ENCODE measurements at regions not wholly inside any gene's neighbourhood (a gene's known extent, or its start where the extent isn't known, plus 50 kb on each side); places are given as distances from the start of the nearest gene placed in this dataset.

- no peak overlapping the region for H3K27ac Mint-ChIP-seq (ENCODE audit: unreplicated experiment)
- no peaks in the 10 kb centered on the region for H3K4me1 Mint-ChIP-seq
- H3K4me3 Mint-ChIP-seq = no peak overlapping the region
- no peaks in the 10 kb centered on the region for H3K27me3 Mint-ChIP-seq (ENCODE audit: low read depth)
- no peaks in the 10 kb centered on the region for H3K36me3 Mint-ChIP-seq (ENCODE audit: low read depth)
- no peaks in the 10 kb centered on the region for H3K9me3 Mint-ChIP-seq
- DNase-seq (ENCODE audit: low read depth, low spot score) = no peak
- TF ChIP-seq CTCF (conservative IDR thresholded peaks at IDR 0.05) = no peak
Observed at GRCh38 chr5:127133071-127133470, 59.8 kb upstream of the C5orf63 start.

- H3K27ac Mint-ChIP-seq (ENCODE audit: unreplicated experiment) = no peak overlapping the region
- TF ChIP-seq CTCF (conservative IDR thresholded peaks at IDR 0.05) = no peak
- no peaks in the 10 kb centered on the region for H3K4me1 Mint-ChIP-seq
- H3K9me3 Mint-ChIP-seq = no peaks in the 10 kb centered on the region
- no peak for DNase-seq (ENCODE audit: low read depth, low spot score)
- H3K36me3 Mint-ChIP-seq (ENCODE audit: low read depth) = no peaks in the 10 kb centered on the region
- H3K4me3 Mint-ChIP-seq = no peak overlapping the region
- no peaks in the 10 kb centered on the region for H3K27me3 Mint-ChIP-seq (ENCODE audit: low read depth)
Observed at GRCh38 chr5:127136908-127137307, 63.6 kb upstream of the C5orf63 start.

GRCh38 chr5:127143722-127144121, 70.4 kb upstream of the C5orf63 start:
- H3K4me3 Mint-ChIP-seq = no peak overlapping the region
- H3K9me3 Mint-ChIP-seq = peaks cover 4% of the 10 kb centered on the region
- no peak for TF ChIP-seq CTCF (conservative IDR thresholded peaks at IDR 0.05)
- H3K36me3 Mint-ChIP-seq (ENCODE audit: low read depth) = no peaks in the 10 kb centered on the region
- H3K27ac Mint-ChIP-seq (ENCODE audit: unreplicated experiment) = no peak overlapping the region
- DNase-seq (ENCODE audit: low read depth, low spot score) = no peak
- H3K27me3 Mint-ChIP-seq (ENCODE audit: low read depth) = no peaks in the 10 kb centered on the region
- H3K4me1 Mint-ChIP-seq = no peaks in the 10 kb centered on the region

GRCh38 chr5:127153031-127153430, 79.7 kb upstream of the C5orf63 start:
- no peak for DNase-seq (ENCODE audit: low read depth, low spot score)
- Mint-ChIP-seq H3K4me1 (no peaks in the 10 kb centered on the region), H3K27ac (ENCODE audit: unreplicated experiment) (no peak overlapping the region), H3K36me3 (ENCODE audit: low read depth) (peaks cover 7% of the 10 kb centered on the region), H3K27me3 (ENCODE audit: low read depth) (no peaks in the 10 kb centered on the region), H3K9me3 (peaks cover 12% of the 10 kb centered on the region), H3K4me3 (no peak overlapping the region)
- TF ChIP-seq CTCF (conservative IDR thresholded peaks at IDR 0.05) = no peak

GRCh38 chr5:127153521-127153920, 80.2 kb upstream of the C5orf63 start:
- Mint-ChIP-seq H3K9me3 (peaks cover 12% of the 10 kb centered on the region), H3K4me3 (no peak overlapping the region), H3K27ac (ENCODE audit: unreplicated experiment) (no peak overlapping the region), H3K27me3 (ENCODE audit: low read depth) (no peaks in the 10 kb centered on the region), H3K4me1 (no peaks in the 10 kb centered on the region), H3K36me3 (ENCODE audit: low read depth) (peaks cover 8% of the 10 kb centered on the region)
- TF ChIP-seq CTCF (conservative IDR thresholded peaks at IDR 0.05) = no peak
- no peak for DNase-seq (ENCODE audit: low read depth, low spot score)

- Mint-ChIP-seq H3K27ac (ENCODE audit: unreplicated experiment) (no peak overlapping the region), H3K4me1 (peaks cover 5% of the 10 kb centered on the region), H3K27me3 (ENCODE audit: low read depth) (no peaks in the 10 kb centered on the region), H3K4me3 (no peak overlapping the region), H3K9me3 (peaks cover 4% of the 10 kb centered on the region), H3K36me3 (ENCODE audit: low read depth) (peaks cover 3% of the 10 kb centered on the region)
- no peak for TF ChIP-seq CTCF (conservative IDR thresholded peaks at IDR 0.05)
- no peak for DNase-seq (ENCODE audit: low read depth, low spot score)
Observed at GRCh38 chr5:127163750-127164149, 90.4 kb upstream of the C5orf63 start.
